ENCODE measurements at regions not wholly inside any gene's neighbourhood (a gene's known extent, or its start where the extent isn't known, plus 50 kb on each side); places are given as distances from the start of the nearest gene placed in this dataset.

DNA sequence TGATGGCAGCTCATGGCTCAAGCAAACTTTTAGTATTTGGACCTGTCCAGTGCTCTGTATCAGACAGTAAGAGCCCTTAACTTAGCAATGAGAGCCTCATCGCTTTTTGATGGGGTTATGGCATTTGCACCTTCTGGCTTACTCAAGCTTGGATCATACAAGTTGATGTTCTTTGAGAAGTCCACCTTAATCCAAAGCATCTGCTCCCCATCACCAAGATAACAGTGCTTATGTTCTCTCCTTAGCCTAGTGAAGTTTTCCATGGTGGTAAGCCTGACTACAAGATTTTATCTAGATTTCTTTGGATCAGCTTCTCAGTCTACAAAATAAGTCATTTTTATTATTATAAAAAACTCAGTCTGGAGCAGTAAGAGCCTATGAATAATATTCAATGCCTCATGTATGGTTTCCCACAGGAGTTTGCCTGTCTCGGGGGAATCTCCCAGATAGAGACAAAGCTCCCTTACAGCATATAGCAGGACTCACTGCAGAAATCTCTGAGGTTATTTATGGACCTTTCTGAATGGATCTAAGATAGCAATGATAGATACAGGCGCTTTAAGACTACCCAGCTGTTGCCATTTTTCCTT, 472.2 kb upstream of the LINC00305 start:
- TF ChIP-seq, protein P1, sequence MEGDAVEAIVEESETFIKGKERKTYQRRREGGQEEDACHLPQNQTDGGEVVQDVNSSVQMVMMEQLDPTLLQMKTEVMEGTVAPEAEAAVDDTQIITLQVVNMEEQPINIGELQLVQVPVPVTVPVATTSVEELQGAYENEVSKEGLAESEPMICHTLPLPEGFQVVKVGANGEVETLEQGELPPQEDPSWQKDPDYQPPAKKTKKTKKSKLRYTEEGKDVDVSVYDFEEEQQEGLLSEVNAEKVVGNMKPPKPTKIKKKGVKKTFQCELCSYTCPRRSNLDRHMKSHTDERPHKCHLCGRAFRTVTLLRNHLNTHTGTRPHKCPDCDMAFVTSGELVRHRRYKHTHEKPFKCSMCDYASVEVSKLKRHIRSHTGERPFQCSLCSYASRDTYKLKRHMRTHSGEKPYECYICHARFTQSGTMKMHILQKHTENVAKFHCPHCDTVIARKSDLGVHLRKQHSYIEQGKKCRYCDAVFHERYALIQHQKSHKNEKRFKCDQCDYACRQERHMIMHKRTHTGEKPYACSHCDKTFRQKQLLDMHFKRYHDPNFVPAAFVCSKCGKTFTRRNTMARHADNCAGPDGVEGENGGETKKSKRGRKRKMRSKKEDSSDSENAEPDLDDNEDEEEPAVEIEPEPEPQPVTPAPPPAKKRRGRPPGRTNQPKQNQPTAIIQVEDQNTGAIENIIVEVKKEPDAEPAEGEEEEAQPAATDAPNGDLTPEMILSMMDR (IDR thresholded peaks at IDR 0.05) = no peak
- TF ChIP-seq POLR2AphosphoS5 (IDR thresholded peaks at IDR 0.05) (no peak), POLR2A (IDR thresholded peaks at IDR 0.05) (no peak)
